Smooth muscle cell (in vitro differentiated cells): ENCODE measurements at regions not wholly inside any gene's neighbourhood (a gene's known extent, or its start where the extent isn't known, plus 50 kb on each side); places are given as distances from the start of the nearest gene placed in this dataset.

Experiments
- DNase-seq: peaks from one replicate; lab custom pipeline; 2025; ENCODE audit not compliant: unreplicated experiment; lab: John Stamatoyannopoulos, UW
- H2AFZ ChIP-seq: fragments of 200-600 bp; sonication (generic); 2 replicates; pipeline ENCODE4 v1.6.0; 2016; ENCODE audit warnings: antibody characterized with exemption, low read depth, mild to moderate bottlenecking
- H3F3A ChIP-seq: fragments of 200-600 bp; sonication (generic); 2 replicates; pipeline ENCODE4 v1.6.0; 2017; ENCODE audit warnings: antibody characterized with exemption, low read depth
- H3K27ac ChIP-seq: fragments of 200-600 bp; sonication (generic); 2 replicates; pipeline ENCODE4 v1.5.1; 2016; ENCODE audit warnings: low read depth, mild to moderate bottlenecking
- H3K27me3 ChIP-seq: fragments of 200-600 bp; sonication (generic); 2 replicates; pipeline ENCODE4 v1.6.1; 2016; ENCODE audit warnings: low read depth, mild to moderate bottlenecking
- H3K36me3 ChIP-seq: fragments of 200-600 bp; sonication (generic); 2 replicates; pipeline ENCODE4 v1.5.1; 2016; ENCODE audit warnings: low read depth
- H3K4me1 ChIP-seq: fragments of 200-600 bp; sonication (generic); 2 replicates; pipeline ENCODE4 v1.5.1; 2016; ENCODE audit warnings: low read depth
- H3K4me2 ChIP-seq: fragments of 200-600 bp; sonication (generic); 2 replicates; pipeline ENCODE4 v1.6.0; 2016; ENCODE audit warnings: mild to moderate bottlenecking
- H3K4me3 ChIP-seq: fragments of 200-600 bp; sonication (generic); 2 replicates; pipeline ENCODE4 v1.5.1; 2016; ENCODE audit warnings: mild to moderate bottlenecking
- H3K79me2 ChIP-seq: fragments of 200-600 bp; sonication (generic); 2 replicates; pipeline ENCODE4 v1.6.0; 2016; ENCODE audit warnings: low read depth, mild to moderate bottlenecking
- H3K9ac ChIP-seq: fragments of 200-600 bp; sonication (generic); 2 replicates; pipeline ENCODE4 v1.6.0; 2016; ENCODE audit warnings: low read depth
- H3K9me3 ChIP-seq: fragments of 200-600 bp; sonication (generic); replicated peaks from 2 replicates; pipeline ENCODE4 v1.5.1; 2016; ENCODE audit warnings: low read depth
- H4K20me1 ChIP-seq: fragments of 200-600 bp; sonication (generic); 2 replicates; pipeline ENCODE4 v1.6.0; 2016; ENCODE audit warnings: low read depth
- WGBS: methylation state at CpG from one replicate; pipeline ENCODE4 v1.1.7; 2016; ENCODE audit warnings: low lambda C conversion rate; 5-methylcytosine and 5-hydroxymethylcytosine counted together
- TF ChIP-seq, protein P1 (sequence below): fragments of 200-600 bp; sonication (generic); IDR thresholded peaks from 2 replicates; pipeline ENCODE4 v1.5.1; 2017; ENCODE audit warnings: borderline replicate concordance, mild to moderate bottlenecking, antibody characterized with exemption; ENCODE audit not compliant: insufficient read depth, poor library complexity, severe bottlenecking

DNA sequence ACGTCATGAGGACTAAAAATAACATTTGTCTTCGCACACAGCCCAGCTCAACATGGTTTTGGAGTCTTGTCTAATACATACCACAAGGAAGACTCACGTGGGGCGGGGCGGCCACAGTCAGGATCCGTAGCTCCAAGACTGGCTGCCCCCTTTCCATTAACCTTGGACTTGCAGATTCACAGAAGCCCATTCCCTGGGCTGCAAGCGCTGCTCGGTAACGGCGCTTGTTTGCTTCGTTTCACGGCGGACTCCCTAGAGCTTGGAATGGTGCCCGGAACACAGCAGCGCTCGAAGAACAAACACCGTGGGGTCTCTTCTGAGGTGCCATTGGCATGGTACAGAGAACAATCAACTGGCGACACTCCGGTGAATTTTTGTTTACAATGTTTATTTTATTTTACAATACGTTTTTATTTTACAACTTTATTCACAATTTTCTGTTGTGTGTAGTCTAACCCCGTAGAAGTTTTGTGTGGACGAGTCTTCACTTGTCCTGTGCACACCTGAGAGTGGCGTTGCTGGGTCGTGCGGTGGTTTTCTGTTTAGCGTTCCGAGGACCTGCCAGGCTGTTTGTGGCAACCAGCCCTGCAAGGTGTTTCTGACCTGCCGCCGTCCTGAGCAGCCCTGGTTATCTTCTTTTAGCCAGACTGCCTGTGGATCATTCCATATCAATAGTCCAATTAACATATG lies 126.5 kb downstream of the GALR1 start:
- Histone ChIP-seq H3K4me1 (no peaks in the 10 kb centered on the region), H3K9ac (no peak overlapping the region), H3K27me3 (no peaks in the 10 kb centered on the region), H3F3A (no peaks in the 10 kb centered on the region), H3K4me3 (no peak overlapping the region), H3K27ac (no peak overlapping the region), H3K4me2 (no peak overlapping the region), H4K20me1 (no peaks in the 10 kb centered on the region), H3K9me3 (no peaks in the 10 kb centered on the region), H3K36me3 (no peaks in the 10 kb centered on the region), H2AFZ (no peak overlapping the region), H3K79me2 (no peaks in the 10 kb centered on the region)
- no peak for DNase-seq
- WGBS: 86% methylated on average over 29 of the region's 29 CpGs
- TF ChIP-seq, protein P1, sequence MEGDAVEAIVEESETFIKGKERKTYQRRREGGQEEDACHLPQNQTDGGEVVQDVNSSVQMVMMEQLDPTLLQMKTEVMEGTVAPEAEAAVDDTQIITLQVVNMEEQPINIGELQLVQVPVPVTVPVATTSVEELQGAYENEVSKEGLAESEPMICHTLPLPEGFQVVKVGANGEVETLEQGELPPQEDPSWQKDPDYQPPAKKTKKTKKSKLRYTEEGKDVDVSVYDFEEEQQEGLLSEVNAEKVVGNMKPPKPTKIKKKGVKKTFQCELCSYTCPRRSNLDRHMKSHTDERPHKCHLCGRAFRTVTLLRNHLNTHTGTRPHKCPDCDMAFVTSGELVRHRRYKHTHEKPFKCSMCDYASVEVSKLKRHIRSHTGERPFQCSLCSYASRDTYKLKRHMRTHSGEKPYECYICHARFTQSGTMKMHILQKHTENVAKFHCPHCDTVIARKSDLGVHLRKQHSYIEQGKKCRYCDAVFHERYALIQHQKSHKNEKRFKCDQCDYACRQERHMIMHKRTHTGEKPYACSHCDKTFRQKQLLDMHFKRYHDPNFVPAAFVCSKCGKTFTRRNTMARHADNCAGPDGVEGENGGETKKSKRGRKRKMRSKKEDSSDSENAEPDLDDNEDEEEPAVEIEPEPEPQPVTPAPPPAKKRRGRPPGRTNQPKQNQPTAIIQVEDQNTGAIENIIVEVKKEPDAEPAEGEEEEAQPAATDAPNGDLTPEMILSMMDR: no peak

DNA sequence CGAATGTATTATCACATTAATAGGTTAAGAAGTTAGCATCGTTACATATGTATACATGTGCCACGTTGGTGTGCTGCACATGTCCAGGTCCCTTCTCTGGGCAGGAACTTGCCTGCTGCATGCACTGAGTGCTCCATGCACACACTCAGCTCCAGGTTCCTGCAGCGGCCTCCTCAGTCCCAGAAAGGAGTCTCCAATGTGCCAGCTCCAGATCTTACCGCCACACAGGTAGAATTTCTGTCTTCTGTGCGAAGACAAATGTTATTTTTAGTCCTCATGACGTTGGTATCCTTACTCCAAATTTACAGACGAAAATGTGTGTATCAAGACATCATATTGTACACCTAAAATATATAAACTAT lies 127.1 kb downstream of the GALR1 start:
- Histone ChIP-seq H3F3A (no peaks in the 10 kb centered on the region), H3K4me3 (no peak overlapping the region), H3K79me2 (no peaks in the 10 kb centered on the region), H3K27ac (no peak overlapping the region), H3K36me3 (no peaks in the 10 kb centered on the region), H3K9ac (no peak overlapping the region), H3K4me1 (no peaks in the 10 kb centered on the region), H3K9me3 (no peaks in the 10 kb centered on the region), H4K20me1 (no peaks in the 10 kb centered on the region), H3K27me3 (no peaks in the 10 kb centered on the region), H3K4me2 (no peak overlapping the region), H2AFZ (no peak overlapping the region)
- no peak for DNase-seq
- WGBS: 76% methylated on average over 8 of the region's 8 CpGs
- TF ChIP-seq, protein P1: no peak

DNA sequence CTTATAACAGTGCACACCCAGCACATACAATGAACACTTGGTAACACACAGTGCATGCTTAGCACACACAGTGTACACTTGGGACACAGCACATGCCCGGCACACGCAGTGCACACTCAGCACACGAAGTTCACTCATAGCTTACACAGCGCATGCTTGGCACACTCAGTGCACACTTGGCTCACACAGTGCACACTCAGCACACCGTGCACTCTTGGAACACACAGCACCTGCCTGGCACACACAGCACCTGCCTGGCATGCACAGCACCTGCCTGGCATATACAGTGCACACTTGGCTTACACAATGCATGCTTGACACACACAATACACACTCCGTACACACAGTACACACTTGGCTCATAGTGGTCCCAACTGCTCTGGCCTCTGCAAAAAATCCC lies 128.2 kb downstream of the GALR1 start:
- Histone ChIP-seq H3K9me3 (no peaks in the 10 kb centered on the region), H3K9ac (no peak overlapping the region), H3F3A (no peaks in the 10 kb centered on the region), H3K4me2 (no peak overlapping the region), H2AFZ (no peak overlapping the region), H3K27me3 (no peaks in the 10 kb centered on the region), H3K27ac (no peak overlapping the region), H4K20me1 (no peaks in the 10 kb centered on the region), H3K4me3 (no peak overlapping the region), H3K36me3 (no peaks in the 10 kb centered on the region), H3K4me1 (no peaks in the 10 kb centered on the region), H3K79me2 (no peaks in the 10 kb centered on the region)
- over 99% methylated on average over 6 of the region's 6 CpGs for WGBS
- DNase-seq: no peak
- TF ChIP-seq, protein P1: no peak

DNA sequence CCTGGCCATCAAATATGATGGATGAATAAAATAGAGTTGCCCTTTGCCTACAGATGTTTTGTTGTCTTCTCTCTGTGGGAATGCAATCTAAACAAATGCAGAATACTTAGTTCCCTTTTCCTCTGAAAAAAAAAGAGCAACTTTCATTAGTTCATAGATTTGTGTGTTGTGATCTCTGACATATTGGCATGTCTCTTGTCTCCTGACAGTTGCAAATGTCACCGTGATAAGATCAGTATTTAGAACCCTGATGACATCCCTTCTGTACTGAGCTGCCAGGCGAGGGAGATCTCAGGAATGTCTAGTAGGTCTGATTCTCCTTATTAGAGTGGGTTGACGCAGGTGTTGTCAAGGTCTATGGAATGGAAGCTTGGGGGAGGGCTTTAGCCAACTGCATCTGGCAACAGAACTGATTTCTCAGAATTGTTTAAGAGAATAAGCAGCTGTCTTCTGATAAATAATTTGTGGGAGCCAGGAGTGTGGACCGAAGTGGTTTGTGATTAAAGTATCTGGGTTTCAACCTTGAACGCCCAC lies 130.4 kb downstream of the GALR1 start:
- no peaks in the 10 kb centered on the region for H3K9me3 ChIP-seq

More for the DNA sequence above, 130.4 kb downstream of the GALR1 start:
- Histone ChIP-seq H3K4me1 (no peaks in the 10 kb centered on the region), H3K4me3 (no peak overlapping the region), H3K27ac (no peak overlapping the region), H3F3A (no peaks in the 10 kb centered on the region), H3K4me2 (no peak overlapping the region), H3K79me2 (no peaks in the 10 kb centered on the region), H3K36me3 (no peaks in the 10 kb centered on the region), H4K20me1 (no peaks in the 10 kb centered on the region), H3K27me3 (no peaks in the 10 kb centered on the region), H3K9ac (no peak overlapping the region), H2AFZ (no peak overlapping the region)
- TF ChIP-seq, protein P1: no peak
- WGBS: 64% methylated on average over 5 of the region's 5 CpGs
- no peak for DNase-seq
